ENCODE measurements at regions not wholly inside any gene's neighbourhood (a gene's known extent, or its start where the extent isn't known, plus 50 kb on each side); places are given as distances from the start of the nearest gene placed in this dataset.
"Not testable (repeated sequence)": the region's sequence is repeated elsewhere in the genome, so short reads cannot be mapped to it uniquely, and the experiment has no call there.

- no peak for FAIRE-seq
Measured at GRCh38 chr9:106467113-106467864, 395.7 kb upstream of the ZNF462 start.

- FAIRE-seq: no peak
Measured at GRCh38 chr9:106467865-106468164, 395.2 kb upstream of the ZNF462 start.

- no peak for FAIRE-seq
Measured at GRCh38 chr9:106468431-106468830, 394.5 kb upstream of the ZNF462 start.

- FAIRE-seq: no peak
Measured at GRCh38 chr9:106478312-106478711, 384.7 kb upstream of the ZNF462 start.

GRCh38 chr9:106478727-106479126 lies 384.2 kb upstream of the ZNF462 start:
- no peak for FAIRE-seq

GRCh38 chr9:106479679-106480078 lies 383.3 kb upstream of the ZNF462 start:
- no peak for FAIRE-seq

GRCh38 chr9:106481013-106481609 lies 381.9 kb upstream of the ZNF462 start:
- FAIRE-seq: no peak

- FAIRE-seq: no peak
Measured at GRCh38 chr9:106482733-106483132, 380.2 kb upstream of the ZNF462 start.

- no peak for FAIRE-seq
Measured at GRCh38 chr9:106486685-106487084, 376.3 kb upstream of the ZNF462 start.

- no peak for FAIRE-seq
Measured at GRCh38 chr9:106487266-106487665, 375.7 kb upstream of the ZNF462 start.

- FAIRE-seq: not testable (repeated sequence)
Measured at GRCh38 chr9:106492126-106492525, 370.8 kb upstream of the ZNF462 start.

- no peak for FAIRE-seq
Measured at GRCh38 chr9:106500171-106500570, 362.8 kb upstream of the ZNF462 start.

GRCh38 chr9:106501210-106501609 lies 361.8 kb upstream of the ZNF462 start:
- FAIRE-seq: not testable (repeated sequence)

GRCh38 chr9:106502930-106503329 lies 360.0 kb upstream of the ZNF462 start:
- FAIRE-seq: no peak

GRCh38 chr9:106503759-106504158 lies 359.2 kb upstream of the ZNF462 start:
- FAIRE-seq: no peak

- FAIRE-seq: no peak
Measured at GRCh38 chr9:106526716-106527204, 336.2 kb upstream of the ZNF462 start.

- FAIRE-seq: no peak
Measured at GRCh38 chr9:106528158-106528557, 334.8 kb upstream of the ZNF462 start.

- no peak for FAIRE-seq
Measured at GRCh38 chr9:106529616-106530015, 333.4 kb upstream of the ZNF462 start.

GRCh38 chr9:106531491-106531890 lies 331.5 kb upstream of the ZNF462 start:
- FAIRE-seq: no peak

GRCh38 chr9:106532306-106533015 lies 330.5 kb upstream of the ZNF462 start:
- FAIRE-seq: no peak

GRCh38 chr9:106534800-106535199 lies 328.2 kb upstream of the ZNF462 start:
- no peak for FAIRE-seq

- FAIRE-seq: no peak
Measured at GRCh38 chr9:106535439-106535838, 327.5 kb upstream of the ZNF462 start.

GRCh38 chr9:106557996-106558667 lies 304.8 kb upstream of the ZNF462 start:
- FAIRE-seq: no peak

- FAIRE-seq: no peak
Measured at GRCh38 chr9:106560540-106560939, 302.4 kb upstream of the ZNF462 start.

Measured in islet of Langerhans (tissue), 1 donor.